Thyroid gland (tissue), 4 donors: ENCODE measurements at regions not wholly inside any gene's neighbourhood (a gene's known extent, or its start where the extent isn't known, plus 50 kb on each side); places are given as distances from the start of the nearest gene placed in this dataset.
"Not testable (repeated sequence)": the region's sequence is repeated elsewhere in the genome, so short reads cannot be mapped to it uniquely, and the experiment has no call there.

Source experiments
- DNase-seq, 2 donors: peaks; one replicate each; pipeline ENCODE4 v3.0.0-alpha.2; 2019
- H3K27ac ChIP-seq, 3 donors: fragments of 200-600 bp; sonication (generic); 1 replicate in 2 of 3; 2 replicates in 1 of 3; pipeline ENCODE4 v1.5.1; 2016 to 2019; ENCODE audit warnings: mild to moderate bottlenecking in 1 of 3, moderate library complexity in 1 of 3
- H3K27me3 ChIP-seq: fragments of 200-600 bp; sonication (generic); one replicate; pipeline ENCODE4 v1.5.1; 2019
- H3K36me3 ChIP-seq, 2 donors: fragments of 200-600 bp; sonication (generic); one replicate each; pipeline ENCODE4 v1.5.1; 2016 to 2019
- H3K4me1 ChIP-seq, 2 donors: fragments of 200-600 bp; sonication (generic); one replicate each; pipeline ENCODE4 v1.5.1; 2017 to 2019
- H3K4me3 ChIP-seq, 3 donors: fragments of 200-600 bp; sonication (generic); replicated peaks in 1 of 3; 1 replicate in 2 of 3; 2 replicates in 1 of 3; pipeline ENCODE4 v1.5.1; 2016; ENCODE audit warnings: mild to moderate bottlenecking in 1 of 3
- H3K9me3 ChIP-seq: fragments of 200-600 bp; sonication (generic); one replicate; pipeline ENCODE4 v1.5.1; 2017
- CTCF ChIP-seq, 6 experiments: fragments of 200-600 bp in 3 of 6; fragments of 450-650 bp in 3 of 6; sonication (generic) in 3 of 6; IDR thresholded peaks; one replicate each; pipeline ENCODE4 v1.5.1; 2016 to 2019; ENCODE audit warnings: antibody characterized with exemption in 6 of 6, mild to moderate bottlenecking in 2 of 6, inconsistent platforms in 1 of 6, moderate library complexity in 1 of 6
- POLR2A ChIP-seq, 2 donors: fragments of 450-650 bp; IDR thresholded peaks; one replicate each; pipeline ENCODE4 v1.6.1; 2017; ENCODE audit warnings: antibody characterized with exemption in 2 of 2, mild to moderate bottlenecking in 2 of 2, moderate library complexity in 1 of 2
- WGBS, 2 donors: methylation state at CpG; one replicate each; pipeline ENCODE4 v1.1.5; 2017; 5-methylcytosine and 5-hydroxymethylcytosine counted together
- intact Hi-C: fragments of 100-400 bp; cut with DNase I; formaldehyde crosslinking; loops from one replicate; pipeline ENCODE4 v1.15.1; 2023

GRCh38 chr4:3599951-3600350 lies 67.7 kb upstream of the LRPAP1 start:
- no peaks in the 10 kb centered on the region for H3K36me3 ChIP-seq
- intact Hi-C loops: no loop called here
- no peak for TF ChIP-seq POLR2A (IDR thresholded peaks at IDR 0.05)
- DNase-seq: no peak
- H3K27me3 ChIP-seq: no peaks in the 10 kb centered on the region
- no peaks in the 10 kb centered on the region for H3K4me1 ChIP-seq
- H3K27ac ChIP-seq: no peak overlapping the region
- H3K4me3 ChIP-seq: no peak overlapping the region
- H3K9me3 ChIP-seq: no peaks in the 10 kb centered on the region
- WGBS, 2 donors: 62 to 71% methylated on average over 2 to 7 of the region's 9 CpGs

GRCh38 chr4:3598695-3599227 lies 66.5 kb upstream of the LRPAP1 start:
- Histone ChIP-seq H3K27ac (no peak overlapping the region), H3K9me3 (no peaks in the 10 kb centered on the region), H3K4me3 (no peak overlapping the region), H3K4me1 (no peaks in the 10 kb centered on the region), H3K27me3 (no peaks in the 10 kb centered on the region), H3K36me3 (no peaks in the 10 kb centered on the region)
- no peak for TF ChIP-seq CTCF (IDR thresholded peaks at IDR 0.05)
- no peak for TF ChIP-seq POLR2A (IDR thresholded peaks at IDR 0.05)
- 62 to 86% methylated on average over 8 of the region's 8 CpGs for WGBS, 2 donors
- intact Hi-C loops: no loop called here
- no peak for DNase-seq

GRCh38 chr4:3597896-3598505 lies 65.8 kb upstream of the LRPAP1 start:
- whole genome bisulfite sequencing, 2 donors: 73 to 100% methylated on average over 1 to 9 of the region's 13 CpGs

GRCh38 chr4:3596957-3597733 lies 64.9 kb upstream of the LRPAP1 start:
- intact Hi-C loops, H3K27me3 ChIP-seq, H3K9me3 ChIP-seq, H3K27ac ChIP-seq, H3K36me3 ChIP-seq, H3K4me1 ChIP-seq, H3K4me3 ChIP-seq: not testable (repeated sequence)
- 68 to 81% methylated on average over 17 to 21 of the region's 23 CpGs for WGBS, 2 donors
- peak in 1 of 2 donors; percentile 11 for DNase-seq

More at GRCh38 chr4:3597896-3598505, 65.8 kb upstream of the LRPAP1 start:
- H3K36me3 ChIP-seq, H3K4me1 ChIP-seq, H3K4me3 ChIP-seq, H3K27me3 ChIP-seq, DNase-seq, H3K9me3 ChIP-seq, intact Hi-C loops, H3K27ac ChIP-seq: not testable (repeated sequence)

- H3K4me1 ChIP-seq, H3K36me3 ChIP-seq, H3K4me3 ChIP-seq, H3K9me3 ChIP-seq, intact Hi-C loops, H3K27me3 ChIP-seq, DNase-seq, H3K27ac ChIP-seq: not testable (repeated sequence)
- WGBS, 2 donors: 80 to 85% methylated on average over 6 to 23 of the region's 27 CpGs
Observed at GRCh38 chr4:3595627-3596291, 63.5 kb upstream of the LRPAP1 start.

- H3K36me3 ChIP-seq, H3K4me3 ChIP-seq, H3K27me3 ChIP-seq, H3K27ac ChIP-seq, H3K4me1 ChIP-seq, intact Hi-C loops, H3K9me3 ChIP-seq, DNase-seq: not testable (repeated sequence)
- WGBS, 2 donors: 78 to 81% methylated on average over 9 of the region's 9 CpGs
Observed at GRCh38 chr4:3594751-3595150, 62.5 kb upstream of the LRPAP1 start.

GRCh38 chr4:3589946-3590924 lies 58.0 kb upstream of the LRPAP1 start:
- H3K36me3 ChIP-seq, DNase-seq, H3K4me3 ChIP-seq, intact Hi-C loops, H3K27ac ChIP-seq, H3K4me1 ChIP-seq, H3K27me3 ChIP-seq, H3K9me3 ChIP-seq: not testable (repeated sequence)
- 56 to 61% methylated on average over 13 to 21 of the region's 21 CpGs for WGBS, 2 donors

GRCh38 chr4:3589379-3589778 lies 57.2 kb upstream of the LRPAP1 start:
- H3K27me3 ChIP-seq, DNase-seq, H3K27ac ChIP-seq, intact Hi-C loops, H3K4me1 ChIP-seq, H3K36me3 ChIP-seq, H3K4me3 ChIP-seq, H3K9me3 ChIP-seq: not testable (repeated sequence)
- 88 to 93% methylated on average over 11 of the region's 11 CpGs for whole genome bisulfite sequencing, 2 donors

GRCh38 chr4:3588517-3589194 lies 56.4 kb upstream of the LRPAP1 start:
- DNase-seq: peak; percentile 29 to 34
- H3K9me3 ChIP-seq, H3K36me3 ChIP-seq, intact Hi-C loops, H3K4me3 ChIP-seq, H3K27me3 ChIP-seq, H3K27ac ChIP-seq, H3K4me1 ChIP-seq: not testable (repeated sequence)
- 55 to 61% methylated on average over 7 of the region's 10 CpGs for WGBS, 2 donors

GRCh38 chr4:3586596-3586995 lies 54.4 kb upstream of the LRPAP1 start:
- 92 to 97% methylated on average over 6 to 10 of the region's 10 CpGs for WGBS, 2 donors
- intact Hi-C loops, H3K36me3 ChIP-seq, H3K4me3 ChIP-seq, H3K27ac ChIP-seq, H3K27me3 ChIP-seq, H3K9me3 ChIP-seq, H3K4me1 ChIP-seq, DNase-seq: not testable (repeated sequence)
